ENCODE measurements at regions not wholly inside any gene's neighbourhood (a gene's known extent, or its start where the extent isn't known, plus 50 kb on each side); places are given as distances from the start of the nearest gene placed in this dataset.

DNA sequence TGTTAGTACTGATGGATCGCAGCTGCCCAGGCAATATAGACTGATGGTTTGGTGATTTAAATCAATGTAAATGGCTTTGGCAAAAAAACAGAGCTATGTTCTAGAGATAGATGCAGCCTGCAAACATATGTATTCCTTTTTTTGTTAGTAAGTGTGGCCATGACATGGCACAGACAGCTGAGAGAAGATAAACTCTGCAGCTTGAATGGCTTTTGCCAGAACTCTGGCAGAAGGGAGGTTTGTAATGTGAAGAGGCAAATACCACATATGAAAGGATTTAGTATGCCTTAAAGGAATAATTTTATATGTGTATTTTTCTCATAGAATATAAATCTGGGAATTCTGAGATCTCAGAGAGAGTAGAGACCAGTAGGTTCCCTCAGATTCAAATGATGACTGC is 340.2 kb upstream of the DMAC1 start:
- TF ChIP-seq, protein P1, sequence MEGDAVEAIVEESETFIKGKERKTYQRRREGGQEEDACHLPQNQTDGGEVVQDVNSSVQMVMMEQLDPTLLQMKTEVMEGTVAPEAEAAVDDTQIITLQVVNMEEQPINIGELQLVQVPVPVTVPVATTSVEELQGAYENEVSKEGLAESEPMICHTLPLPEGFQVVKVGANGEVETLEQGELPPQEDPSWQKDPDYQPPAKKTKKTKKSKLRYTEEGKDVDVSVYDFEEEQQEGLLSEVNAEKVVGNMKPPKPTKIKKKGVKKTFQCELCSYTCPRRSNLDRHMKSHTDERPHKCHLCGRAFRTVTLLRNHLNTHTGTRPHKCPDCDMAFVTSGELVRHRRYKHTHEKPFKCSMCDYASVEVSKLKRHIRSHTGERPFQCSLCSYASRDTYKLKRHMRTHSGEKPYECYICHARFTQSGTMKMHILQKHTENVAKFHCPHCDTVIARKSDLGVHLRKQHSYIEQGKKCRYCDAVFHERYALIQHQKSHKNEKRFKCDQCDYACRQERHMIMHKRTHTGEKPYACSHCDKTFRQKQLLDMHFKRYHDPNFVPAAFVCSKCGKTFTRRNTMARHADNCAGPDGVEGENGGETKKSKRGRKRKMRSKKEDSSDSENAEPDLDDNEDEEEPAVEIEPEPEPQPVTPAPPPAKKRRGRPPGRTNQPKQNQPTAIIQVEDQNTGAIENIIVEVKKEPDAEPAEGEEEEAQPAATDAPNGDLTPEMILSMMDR (IDR thresholded peaks at IDR 0.05): no peak
- no peak for TF ChIP-seq POLR2A (IDR thresholded peaks at IDR 0.05)

Data from body of pancreas (tissue), 4 donors.